ENCODE measurements at regions not wholly inside any gene's neighbourhood (a gene's known extent, or its start where the extent isn't known, plus 50 kb on each side); places are given as distances from the start of the nearest gene placed in this dataset.

GRCh38 chr2:17353263-17353662, 165.0 kb downstream of the RAD51AP2 start:
- TF ChIP-seq, protein P1, sequence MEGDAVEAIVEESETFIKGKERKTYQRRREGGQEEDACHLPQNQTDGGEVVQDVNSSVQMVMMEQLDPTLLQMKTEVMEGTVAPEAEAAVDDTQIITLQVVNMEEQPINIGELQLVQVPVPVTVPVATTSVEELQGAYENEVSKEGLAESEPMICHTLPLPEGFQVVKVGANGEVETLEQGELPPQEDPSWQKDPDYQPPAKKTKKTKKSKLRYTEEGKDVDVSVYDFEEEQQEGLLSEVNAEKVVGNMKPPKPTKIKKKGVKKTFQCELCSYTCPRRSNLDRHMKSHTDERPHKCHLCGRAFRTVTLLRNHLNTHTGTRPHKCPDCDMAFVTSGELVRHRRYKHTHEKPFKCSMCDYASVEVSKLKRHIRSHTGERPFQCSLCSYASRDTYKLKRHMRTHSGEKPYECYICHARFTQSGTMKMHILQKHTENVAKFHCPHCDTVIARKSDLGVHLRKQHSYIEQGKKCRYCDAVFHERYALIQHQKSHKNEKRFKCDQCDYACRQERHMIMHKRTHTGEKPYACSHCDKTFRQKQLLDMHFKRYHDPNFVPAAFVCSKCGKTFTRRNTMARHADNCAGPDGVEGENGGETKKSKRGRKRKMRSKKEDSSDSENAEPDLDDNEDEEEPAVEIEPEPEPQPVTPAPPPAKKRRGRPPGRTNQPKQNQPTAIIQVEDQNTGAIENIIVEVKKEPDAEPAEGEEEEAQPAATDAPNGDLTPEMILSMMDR (IDR thresholded peaks at IDR 0.05; ENCODE audit: insufficient read depth, low read length, poor library complexity, severe bottlenecking), result no peak
- TF ChIP-seq EZH2phosphoT487 (conservative IDR thresholded peaks at IDR 0.05; ENCODE audit: low read length), result no peak

Measured in SU-DHL-6 (cell line).